GM18907 (cell line): ENCODE measurements at regions not wholly inside any gene's neighbourhood (a gene's known extent, or its start where the extent isn't known, plus 50 kb on each side); places are given as distances from the start of the nearest gene placed in this dataset.

ENCODE experiments used
- ATAC-seq: cut with Tn5 transposase; IDR thresholded peaks from one replicate; pipeline ENCODE4 v1.9.1; 2021; ENCODE audit warnings: mild to moderate bottlenecking, moderate library complexity; ENCODE audit not compliant: unreplicated experiment

- no peak for ATAC-seq
Observed at GRCh38 chr18:76134628-76135027, 360.4 kb downstream of the ZNF516 start.

GRCh38 chr18:76133873-76134272 lies 361.2 kb downstream of the ZNF516 start:
- no peak for ATAC-seq

- no peak for ATAC-seq
Observed at GRCh38 chr18:76131738-76132137, 363.3 kb downstream of the ZNF516 start.

DNA sequence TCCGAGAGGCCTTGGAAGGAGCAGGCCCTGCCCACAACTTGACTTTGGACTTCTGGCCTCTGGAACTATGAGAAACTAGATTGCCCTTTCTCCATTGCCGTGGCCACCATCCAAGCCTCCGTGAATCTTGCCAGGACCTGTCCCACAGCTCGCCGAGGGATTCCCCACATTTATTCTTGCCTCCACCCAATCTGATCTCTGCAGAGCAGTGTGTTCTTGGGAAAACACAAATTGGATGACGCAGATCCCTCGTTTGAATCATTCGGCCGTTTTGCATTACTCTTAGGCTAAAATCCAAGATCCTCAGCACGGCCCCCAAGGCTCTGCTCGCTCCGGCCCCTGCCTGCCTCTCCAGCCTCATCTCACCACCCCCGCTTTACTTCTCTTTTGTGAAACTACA lies 364.2 kb downstream of the ZNF516 start:
- no peak for ATAC-seq

DNA sequence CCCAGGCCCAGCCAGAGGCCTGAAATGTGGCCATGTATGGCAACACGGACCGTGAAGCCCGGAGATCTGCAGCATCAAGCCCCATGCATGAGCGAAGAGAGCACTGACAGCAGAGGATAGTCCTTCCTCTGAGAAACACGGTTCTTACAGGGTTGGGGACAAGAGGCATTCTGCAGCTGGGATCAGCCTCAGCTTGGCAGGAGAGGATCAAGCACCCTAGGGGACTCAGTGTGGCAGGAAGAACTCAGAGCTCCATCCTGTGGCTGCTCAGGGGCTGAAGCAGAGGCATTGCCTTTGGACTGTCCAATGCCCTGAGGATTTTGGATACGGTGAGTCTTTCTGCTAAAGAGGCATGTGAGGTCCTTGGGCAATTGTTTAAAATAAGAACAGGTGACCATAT lies 368.7 kb downstream of the ZNF516 start:
- ATAC-seq = no peak

- ATAC-seq = no peak
Observed at GRCh38 chr18:76121011-76121410, 374.0 kb downstream of the ZNF516 start.

GRCh38 chr18:76115580-76115979 lies 379.5 kb downstream of the ZNF516 start:
- no peak for ATAC-seq

DNA sequence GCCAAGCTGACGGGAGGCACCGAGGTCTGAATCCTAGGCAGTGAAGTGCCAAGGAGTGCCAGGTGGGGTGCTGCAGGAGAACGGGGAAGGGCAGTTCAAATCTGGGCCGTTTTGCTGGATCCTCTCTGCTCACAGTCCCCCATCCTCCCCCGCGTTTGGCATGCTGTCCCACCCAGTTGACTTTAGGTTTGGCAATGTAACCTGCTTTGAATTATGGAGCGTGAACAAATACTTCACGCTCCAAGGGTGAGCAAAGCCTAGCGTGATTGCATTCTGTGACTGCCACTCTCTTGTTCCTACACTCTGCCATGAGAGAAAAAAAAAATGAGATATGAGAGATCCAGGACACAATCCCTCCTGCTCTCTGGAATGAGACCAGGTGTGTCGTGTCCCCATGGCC lies 381.9 kb downstream of the ZNF516 start:
- ATAC-seq = no peak

GRCh38 chr18:76102626-76103025 lies 392.4 kb downstream of the ZNF516 start:
- no peak for ATAC-seq

GRCh38 chr18:76102156-76102555 lies 392.9 kb downstream of the ZNF516 start:
- ATAC-seq = no peak

- no peak for ATAC-seq
Observed at GRCh38 chr18:76099931-76100457, 395.0 kb downstream of the ZNF516 start.

DNA sequence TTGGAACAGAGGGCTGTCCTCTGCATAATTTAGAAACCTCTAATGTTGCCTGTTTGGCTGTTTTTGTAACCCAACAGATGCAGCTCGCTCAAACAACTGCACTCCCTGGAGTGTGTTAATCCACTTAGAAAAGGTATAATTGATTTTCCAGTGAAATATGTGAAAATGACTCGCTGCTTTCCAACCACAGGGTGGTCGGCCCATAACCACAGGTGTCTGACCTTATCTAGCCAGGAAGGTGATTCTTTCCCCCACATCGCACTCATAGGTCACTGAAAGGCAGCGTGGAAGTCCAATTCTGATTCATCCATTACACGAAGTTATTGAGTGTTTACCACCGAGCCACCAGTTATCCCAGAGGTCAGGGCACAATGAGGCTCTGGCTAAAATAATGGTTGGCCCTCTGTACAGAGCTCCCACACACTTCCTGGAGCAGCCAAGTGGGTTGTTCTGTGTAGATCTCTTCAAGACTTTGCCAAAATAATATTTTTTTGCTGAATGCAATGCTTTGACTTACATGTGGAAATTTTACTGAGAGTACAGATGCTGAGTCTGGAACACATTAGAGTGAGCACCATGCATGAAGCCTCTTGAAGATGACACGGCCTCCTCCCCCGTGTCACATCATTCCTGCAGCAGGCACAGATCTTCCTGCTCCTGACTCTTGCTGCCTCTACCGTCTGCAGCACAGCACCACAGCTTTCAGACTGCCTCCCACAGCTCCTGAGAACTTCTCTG lies 396.2 kb downstream of the ZNF516 start:
- no peak for ATAC-seq

- no peak for ATAC-seq
Observed at GRCh38 chr18:76081536-76081935, 413.5 kb downstream of the ZNF516 start.

DNA sequence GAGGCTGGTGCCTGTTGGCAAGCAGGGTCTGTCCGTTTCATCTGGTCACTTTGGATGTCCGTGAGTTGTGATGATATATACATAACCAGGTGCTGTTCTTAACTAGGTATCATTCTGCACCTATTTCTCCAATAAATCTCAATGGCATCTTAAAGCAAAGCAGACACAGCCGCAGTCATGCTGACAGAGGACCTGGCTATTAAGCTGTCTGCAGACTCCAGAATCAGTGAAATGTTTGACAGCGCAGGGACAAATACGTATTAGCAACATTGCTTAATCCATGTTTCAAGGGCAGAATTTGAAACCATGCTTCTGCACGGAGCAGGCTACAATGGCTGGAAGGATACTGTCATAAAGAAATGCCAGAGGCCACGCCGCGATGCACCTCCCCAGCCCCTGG lies 414.6 kb downstream of the ZNF516 start:
- no peak for ATAC-seq

DNA sequence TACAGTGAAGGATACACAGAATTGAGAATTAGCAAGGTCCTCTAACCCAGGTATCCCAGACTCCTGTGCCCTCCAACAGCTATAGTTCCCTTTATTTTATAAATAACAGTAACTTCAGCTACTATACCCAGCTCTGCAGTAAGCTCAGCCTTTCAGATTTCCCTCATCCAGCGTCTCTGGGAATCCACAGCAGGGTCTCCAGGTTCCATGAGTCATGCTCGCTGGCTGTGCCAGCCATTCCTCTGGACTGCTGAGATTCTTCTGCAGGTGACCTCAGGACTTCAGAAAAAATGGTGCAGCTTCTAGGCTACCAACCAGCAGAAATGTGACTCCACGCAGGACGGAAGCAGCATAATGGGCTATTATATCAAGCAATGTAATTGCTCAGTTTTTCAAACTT lies 419.3 kb downstream of the ZNF516 start:
- ATAC-seq = no peak

DNA sequence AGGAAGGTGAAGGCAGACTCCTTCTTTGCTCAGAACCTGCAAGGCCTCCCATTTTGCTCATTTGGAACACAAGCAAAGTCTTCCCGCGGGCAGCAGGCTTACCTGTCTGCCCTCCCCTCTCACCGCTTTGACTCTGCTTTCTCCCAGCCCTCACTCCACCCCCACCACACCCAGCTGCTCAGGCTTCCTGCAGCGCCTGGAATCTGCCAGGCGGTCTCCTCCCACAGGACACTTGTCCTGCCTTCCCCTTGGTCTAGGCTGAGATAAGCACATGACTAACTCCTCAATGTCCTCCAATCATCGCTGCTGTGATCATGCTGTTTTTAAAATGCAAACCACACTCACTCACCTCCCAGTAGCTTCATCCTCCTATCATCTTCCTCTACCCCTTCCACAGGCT lies 430.0 kb downstream of the ZNF516 start:
- ATAC-seq = no peak

DNA sequence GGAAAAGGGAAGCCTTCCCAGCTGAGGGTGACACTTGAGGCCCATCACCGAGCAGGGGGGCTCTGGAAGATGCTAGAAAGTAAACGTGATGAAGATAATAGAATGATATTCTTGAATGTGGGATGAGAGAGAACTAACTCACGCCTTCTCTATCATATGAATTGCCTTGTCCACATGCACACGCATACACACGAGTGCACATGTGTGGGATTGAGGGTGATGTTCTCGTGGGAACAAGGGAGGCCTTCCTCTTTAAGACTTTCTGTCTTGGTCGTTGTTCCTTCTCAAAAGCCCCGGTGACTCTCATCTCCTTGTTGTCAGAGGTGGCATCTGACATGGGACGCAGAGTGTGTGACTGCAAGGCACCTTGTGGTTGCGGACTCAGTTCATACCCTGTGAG lies 436.9 kb downstream of the ZNF516 start:
- ATAC-seq = no peak

GRCh38 chr18:76057386-76057785 lies 437.7 kb downstream of the ZNF516 start:
- no peak for ATAC-seq

- no peak for ATAC-seq
Observed at GRCh38 chr18:76056471-76057110, 438.5 kb downstream of the ZNF516 start.

GRCh38 chr18:76055578-76055977 lies 439.5 kb downstream of the ZNF516 start:
- no peak for ATAC-seq

DNA sequence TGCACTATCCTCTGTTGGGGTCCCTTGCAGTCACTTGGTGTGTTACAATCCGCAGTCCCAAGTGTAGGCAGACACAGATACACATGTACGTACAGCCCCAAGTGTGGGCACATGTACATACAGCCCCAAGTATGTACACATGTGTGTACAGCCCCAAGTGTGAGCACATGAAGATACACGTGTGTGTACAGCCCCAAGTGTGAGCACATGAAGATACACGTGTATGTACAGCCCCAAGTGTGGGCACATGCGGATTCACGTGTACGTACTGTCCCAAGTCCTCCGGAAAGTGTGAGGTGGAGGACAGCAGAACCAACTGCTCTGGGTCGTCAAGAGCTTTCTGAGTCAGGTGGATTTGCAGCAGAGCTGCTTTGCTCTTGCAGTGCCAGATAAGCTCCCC lies 440.0 kb downstream of the ZNF516 start:
- no peak for ATAC-seq

- no peak for ATAC-seq
Observed at GRCh38 chr18:76054156-76054555, 440.9 kb downstream of the ZNF516 start.
